Testis (tissue), 2 donors: ENCODE measurements at regions not wholly inside any gene's neighbourhood (a gene's known extent, or its start where the extent isn't known, plus 50 kb on each side); places are given as distances from the start of the nearest gene placed in this dataset.

Source experiments
- DNase-seq: peaks from one replicate; pipeline ENCODE4 v3.0.0-alpha.2; 2019
- H3K27ac ChIP-seq, 2 donors: fragments of 200-600 bp; sonication (generic); one replicate each; pipeline ENCODE4 v1.5.1; 2019
- H3K27me3 ChIP-seq: fragments of 200-600 bp; sonication (generic); one replicate; pipeline ENCODE4 v1.5.1; 2019
- H3K36me3 ChIP-seq: fragments of 200-600 bp; sonication (generic); one replicate; pipeline ENCODE4 v1.5.1; 2017; ENCODE audit warnings: low read depth; ENCODE audit errors: missing control alignments
- H3K4me1 ChIP-seq: fragments of 200-600 bp; sonication (generic); one replicate; pipeline ENCODE4 v1.5.1; 2019
- H3K4me3 ChIP-seq, 2 donors: fragments of 200-600 bp; sonication (generic); one replicate each; pipeline ENCODE4 v1.5.1; 2017 to 2019
- H3K9me3 ChIP-seq: fragments of 200-600 bp; sonication (generic); one replicate; pipeline ENCODE4 v1.5.1; 2017
- CTCF ChIP-seq, 3 experiments: fragments of 450-650 bp in 2 of 3; fragments of 200-600 bp in 1 of 3; sonication (generic) in 1 of 3; IDR thresholded peaks; one replicate each; pipeline ENCODE4 v1.5.1; 2016 to 2019; ENCODE audit warnings: antibody characterized with exemption in 3 of 3, mild to moderate bottlenecking in 2 of 3, moderate library complexity in 1 of 3
- POLR2A ChIP-seq: fragments of 450-650 bp; IDR thresholded peaks from one replicate; pipeline ENCODE4 v1.6.1; 2017; ENCODE audit warnings: antibody characterized with exemption, mild to moderate bottlenecking, moderate library complexity
- WGBS, 2 donors: methylation state at CpG; one replicate each; pipeline ENCODE4 v1.1.5; 2018; 5-methylcytosine and 5-hydroxymethylcytosine counted together
- intact Hi-C: fragments of 100-400 bp; cut with DNase I; formaldehyde crosslinking; loops from one replicate; pipeline ENCODE4 v1.15.1; 2023; ENCODE audit warnings: low total_unique reads

DNA sequence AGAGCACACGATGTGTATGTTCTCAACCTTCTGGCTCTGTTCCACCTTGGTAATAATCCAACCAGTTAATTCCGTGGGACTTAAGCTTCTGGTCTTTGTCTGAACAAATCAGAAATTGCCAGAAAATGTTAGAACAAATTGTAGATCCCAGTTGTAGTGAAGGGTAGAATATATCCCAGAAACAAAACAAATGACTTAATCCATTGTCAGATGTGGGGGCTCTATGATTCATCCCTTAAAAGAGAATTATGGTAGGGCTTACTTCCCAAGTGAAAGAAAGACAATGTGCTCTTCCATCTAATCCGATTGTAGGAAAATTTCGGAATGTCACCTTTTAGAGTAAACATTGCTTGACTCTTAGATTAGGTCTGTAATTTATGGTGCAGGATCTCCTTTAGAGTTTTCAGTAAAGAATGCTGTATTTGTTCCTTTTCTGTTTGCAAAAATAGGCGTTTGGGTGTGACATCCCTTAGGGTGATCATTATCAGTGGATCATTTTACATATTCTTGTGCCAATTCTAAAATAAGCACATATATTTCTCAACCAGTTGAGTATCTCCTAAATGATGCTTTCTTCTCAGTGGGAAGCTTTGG, 234.5 kb upstream of the ZNF217 start:
- intact Hi-C loops, result no loop called here
- Histone ChIP-seq H3K27ac (peak overlapping the region; percentile 40 to 90), H3K9me3 (no peaks in the 10 kb centered on the region), H3K4me1 (peaks cover 3% of the 10 kb centered on the region), H3K4me3 (no peak overlapping the region), H3K36me3 (no peaks in the 10 kb centered on the region), H3K27me3 (no peaks in the 10 kb centered on the region)
- DNase-seq, result no peak
- TF ChIP-seq POLR2A (no peak), CTCF (IDR thresholded peaks at IDR 0.05) (no peak)
- 34 to 45% methylated on average over 5 of the region's 5 CpGs for WGBS, 2 donors

DNA sequence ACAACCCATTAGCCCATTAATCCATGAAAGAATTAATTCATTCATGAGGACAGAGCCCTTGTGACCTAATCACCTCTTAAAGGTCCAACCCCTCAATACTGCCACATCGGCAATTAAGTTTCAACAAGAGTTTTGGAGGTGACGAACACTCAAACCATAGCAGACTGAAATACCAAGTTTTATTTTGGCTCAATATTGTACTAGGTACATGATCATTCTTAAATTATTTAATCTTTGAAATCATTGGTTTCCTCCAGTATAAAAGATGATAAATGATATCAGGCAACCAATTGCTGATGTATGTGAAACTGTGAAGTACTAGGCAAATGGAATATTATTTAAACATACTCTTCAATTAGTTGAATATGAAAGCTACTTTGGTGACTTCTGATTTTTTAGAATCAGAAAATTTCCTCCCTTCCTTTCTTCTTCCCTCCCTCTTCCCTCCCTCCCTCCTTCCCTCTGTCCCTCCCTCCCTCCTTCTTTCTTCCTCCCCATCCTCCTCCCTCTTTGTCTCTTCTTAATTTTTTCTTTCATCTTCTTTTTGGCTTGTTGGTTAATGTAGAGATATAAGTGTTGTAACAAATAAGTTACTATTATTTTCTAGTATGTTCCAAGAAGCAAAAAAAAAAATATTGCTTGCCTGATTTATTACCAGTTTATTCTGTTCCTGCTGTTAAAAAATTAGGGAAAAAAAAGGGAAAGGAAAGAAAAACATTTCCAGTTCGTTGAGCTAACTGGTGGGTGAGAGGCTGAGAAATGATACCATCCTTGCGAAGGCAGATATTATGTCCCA, 233.9 kb upstream of the ZNF217 start:
- Histone ChIP-seq H3K27ac (peak overlapping the region; percentile 40 to 90), H3K4me1 (peaks cover 3% of the 10 kb centered on the region), H3K27me3 (no peaks in the 10 kb centered on the region), H3K36me3 (no peaks in the 10 kb centered on the region), H3K9me3 (no peaks in the 10 kb centered on the region), H3K4me3 (no peak overlapping the region)
- 63 to 64% methylated on average over 4 of the region's 4 CpGs for WGBS, 2 donors
- no peak for DNase-seq
- TF ChIP-seq CTCF (IDR thresholded peaks at IDR 0.05) (no peak), POLR2A (no peak)
- intact Hi-C loops, result no loop called here

DNA sequence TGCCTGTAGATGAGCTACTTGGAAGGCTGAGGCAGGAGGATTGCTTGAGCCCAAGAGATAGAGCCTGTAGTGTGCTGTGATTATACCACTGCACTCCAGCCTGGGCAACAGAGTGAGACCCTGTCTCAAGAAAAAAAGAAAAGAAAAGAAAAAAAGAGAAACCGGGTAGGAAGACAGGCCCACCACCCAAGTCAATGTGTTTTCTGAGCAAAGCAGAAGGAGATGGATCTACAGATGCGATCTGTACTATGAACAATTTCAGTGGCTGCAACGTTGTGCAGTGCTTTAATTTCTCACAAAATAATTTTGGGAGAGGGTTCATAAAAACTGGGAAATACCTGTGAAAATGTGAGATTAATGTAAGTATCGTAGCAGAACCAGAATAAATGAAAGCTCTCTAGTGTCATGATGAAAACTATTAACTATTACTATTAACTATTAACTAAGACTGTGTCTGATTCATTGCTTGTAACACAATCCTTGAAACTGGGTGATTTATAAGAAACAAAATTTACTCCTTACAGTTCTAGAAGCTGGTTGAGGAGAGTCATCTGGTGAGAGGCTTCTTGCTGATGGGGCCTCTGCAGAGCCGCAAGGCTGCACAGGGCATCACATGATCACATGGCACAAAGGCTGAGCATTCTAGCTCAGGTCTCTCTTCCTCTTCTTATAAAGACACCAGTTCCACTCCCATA, 233.1 kb upstream of the ZNF217 start:
- 91 to 95% methylated on average over 5 of the region's 5 CpGs for WGBS, 2 donors
- Histone ChIP-seq H3K27me3 (no peaks in the 10 kb centered on the region), H3K4me3 (no peak overlapping the region), H3K27ac (no peak overlapping the region), H3K36me3 (no peaks in the 10 kb centered on the region), H3K4me1 (peaks cover 3% of the 10 kb centered on the region), H3K9me3 (no peaks in the 10 kb centered on the region)
- TF ChIP-seq POLR2A (no peak), CTCF (IDR thresholded peaks at IDR 0.05) (no peak)
- no peak for DNase-seq
- intact Hi-C loops, result no loop called here

GRCh38 chr20:53826090-53826489, 232.5 kb upstream of the ZNF217 start:
- intact Hi-C loops, result no loop called here
- Histone ChIP-seq H3K27ac (no peak overlapping the region), H3K4me1 (peaks cover 3% of the 10 kb centered on the region), H3K27me3 (no peaks in the 10 kb centered on the region), H3K36me3 (no peaks in the 10 kb centered on the region), H3K9me3 (no peaks in the 10 kb centered on the region), H3K4me3 (no peak overlapping the region)
- 83 to 95% methylated on average over 2 of the region's 2 CpGs for WGBS, 2 donors
- no peak for TF ChIP-seq POLR2A
- TF ChIP-seq CTCF (IDR thresholded peaks at IDR 0.05), result no peak
- DNase-seq, result no peak
